ENCODE measurements at regions not wholly inside any gene's neighbourhood (a gene's known extent, or its start where the extent isn't known, plus 50 kb on each side); places are given as distances from the start of the nearest gene placed in this dataset.

DNA sequence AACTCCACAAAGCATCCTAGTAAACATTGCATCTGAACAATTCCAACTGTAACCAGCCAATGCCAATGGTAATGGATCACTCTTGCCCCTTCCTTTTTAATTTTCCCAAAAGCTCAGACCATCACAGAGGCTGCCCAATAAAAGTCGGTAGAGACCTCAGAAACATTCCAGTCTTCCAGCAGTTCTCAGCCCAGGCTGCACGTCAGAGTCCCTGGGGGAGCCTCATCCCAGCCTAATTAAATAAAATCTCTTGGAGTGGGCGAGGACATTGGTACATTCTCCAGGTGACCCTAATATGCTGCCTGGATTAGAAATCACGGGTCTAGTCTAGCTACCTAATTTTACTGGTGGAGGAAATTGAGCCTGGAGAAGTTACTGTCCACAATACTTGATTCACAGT is 117.1 kb upstream of the MYOCD start:
- no peaks in the 10 kb centered on the region for H3K4me1 ChIP-seq
- intact Hi-C loops (cut with DNase I), result no loop called here
- H3K27me3 ChIP-seq (ENCODE audit: low read depth), result no peaks in the 10 kb centered on the region
- no peaks in the 10 kb centered on the region for H3K36me3 ChIP-seq
- H3K27ac ChIP-seq, result no peak overlapping the region
- ATAC-seq, result no peak
- TF ChIP-seq, protein P1, sequence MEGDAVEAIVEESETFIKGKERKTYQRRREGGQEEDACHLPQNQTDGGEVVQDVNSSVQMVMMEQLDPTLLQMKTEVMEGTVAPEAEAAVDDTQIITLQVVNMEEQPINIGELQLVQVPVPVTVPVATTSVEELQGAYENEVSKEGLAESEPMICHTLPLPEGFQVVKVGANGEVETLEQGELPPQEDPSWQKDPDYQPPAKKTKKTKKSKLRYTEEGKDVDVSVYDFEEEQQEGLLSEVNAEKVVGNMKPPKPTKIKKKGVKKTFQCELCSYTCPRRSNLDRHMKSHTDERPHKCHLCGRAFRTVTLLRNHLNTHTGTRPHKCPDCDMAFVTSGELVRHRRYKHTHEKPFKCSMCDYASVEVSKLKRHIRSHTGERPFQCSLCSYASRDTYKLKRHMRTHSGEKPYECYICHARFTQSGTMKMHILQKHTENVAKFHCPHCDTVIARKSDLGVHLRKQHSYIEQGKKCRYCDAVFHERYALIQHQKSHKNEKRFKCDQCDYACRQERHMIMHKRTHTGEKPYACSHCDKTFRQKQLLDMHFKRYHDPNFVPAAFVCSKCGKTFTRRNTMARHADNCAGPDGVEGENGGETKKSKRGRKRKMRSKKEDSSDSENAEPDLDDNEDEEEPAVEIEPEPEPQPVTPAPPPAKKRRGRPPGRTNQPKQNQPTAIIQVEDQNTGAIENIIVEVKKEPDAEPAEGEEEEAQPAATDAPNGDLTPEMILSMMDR (IDR thresholded peaks at IDR 0.05), result no peak
- DNase-seq, result no peak
- H3K4me3 ChIP-seq, result no peak overlapping the region
- H3K9me3 ChIP-seq, result no peaks in the 10 kb centered on the region

DNA sequence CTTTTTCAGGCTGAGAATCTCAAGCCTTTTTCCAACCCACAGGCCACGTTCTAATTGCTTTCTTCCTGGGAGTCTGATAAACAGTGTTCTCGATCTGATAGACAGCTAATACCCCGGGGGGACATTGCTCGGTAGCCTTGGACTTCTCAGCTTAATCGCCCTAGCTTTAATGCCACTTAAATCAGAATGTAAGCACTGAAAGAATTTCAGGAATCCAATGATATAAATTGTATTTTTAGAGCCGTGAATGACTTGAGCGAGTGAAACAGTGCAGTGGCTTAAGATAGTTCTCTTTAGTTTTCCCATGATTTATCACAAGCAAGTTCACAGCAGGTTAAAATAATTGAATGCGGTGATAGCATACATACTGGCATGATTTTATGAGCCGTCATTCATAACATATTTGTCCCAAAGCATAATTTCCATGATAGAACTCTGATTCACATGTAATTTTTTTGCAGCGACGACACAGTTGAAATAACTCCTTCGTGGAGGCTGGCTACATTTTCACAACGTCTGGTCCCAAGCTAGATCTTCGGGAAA is 116.1 kb upstream of the MYOCD start:
- intact Hi-C loops (cut with DNase I), result no loop called here
- Histone ChIP-seq H3K9me3 (no peaks in the 10 kb centered on the region), H3K4me1 (no peaks in the 10 kb centered on the region), H3K27me3 (ENCODE audit: low read depth) (no peaks in the 10 kb centered on the region), H3K4me3 (no peak overlapping the region), H3K36me3 (no peaks in the 10 kb centered on the region), H3K27ac (no peak overlapping the region)
- TF ChIP-seq, protein P1 (IDR thresholded peaks at IDR 0.05), result no peak
- ATAC-seq (no peak), DNase-seq (no peak)

DNA sequence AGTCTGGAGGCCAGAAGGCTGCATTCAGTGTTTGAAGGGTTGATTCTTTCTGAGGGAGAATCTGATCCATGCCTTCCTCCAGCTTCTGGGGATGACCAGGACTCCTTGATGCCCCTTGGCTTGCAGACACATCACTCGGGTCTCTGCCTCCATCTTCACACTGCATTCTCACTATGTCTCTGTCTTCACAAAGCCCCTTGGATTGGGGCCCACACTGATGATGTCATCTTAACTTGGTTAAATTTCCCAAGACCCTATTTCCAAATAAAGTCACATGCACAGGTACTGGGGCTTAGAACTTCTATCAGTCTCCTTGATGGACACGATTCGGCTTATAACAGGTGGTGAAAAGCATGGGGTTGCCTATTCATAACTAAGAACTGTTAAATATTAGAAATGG is 112.1 kb upstream of the MYOCD start:
- ATAC-seq, result no peak
- Histone ChIP-seq H3K36me3 (no peaks in the 10 kb centered on the region), H3K27ac (no peak overlapping the region), H3K4me1 (no peaks in the 10 kb centered on the region), H3K27me3 (ENCODE audit: low read depth) (no peaks in the 10 kb centered on the region), H3K4me3 (no peak overlapping the region), H3K9me3 (no peaks in the 10 kb centered on the region)
- DNase-seq, result no peak
- intact Hi-C loops (cut with DNase I), result no loop called here
- TF ChIP-seq, protein P1 (IDR thresholded peaks at IDR 0.05), result no peak

DNA sequence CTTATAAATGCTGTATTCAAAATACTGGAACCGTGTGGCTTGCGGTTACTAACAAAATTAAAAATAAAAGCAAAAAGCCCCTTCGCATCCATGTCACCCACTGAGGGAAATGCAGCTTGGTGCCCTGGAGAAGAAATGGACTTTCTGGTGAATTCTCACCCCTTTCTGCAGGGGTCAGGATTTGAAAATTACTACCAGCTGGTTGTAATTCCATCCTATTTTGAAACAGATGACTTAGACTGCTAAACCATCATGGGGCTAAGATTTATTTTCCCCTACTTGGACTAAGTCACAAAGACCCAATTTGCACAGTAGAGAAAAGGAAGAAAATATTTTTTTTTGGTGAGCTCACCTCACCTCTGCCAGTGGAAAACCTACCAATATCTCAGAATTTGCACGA is 111.4 kb upstream of the MYOCD start:
- intact Hi-C loops (cut with DNase I), result no loop called here
- TF ChIP-seq, protein P1 (IDR thresholded peaks at IDR 0.05), result no peak
- Histone ChIP-seq H3K4me1 (no peaks in the 10 kb centered on the region), H3K27ac (no peak overlapping the region), H3K27me3 (ENCODE audit: low read depth) (no peaks in the 10 kb centered on the region), H3K9me3 (no peaks in the 10 kb centered on the region), H3K36me3 (no peaks in the 10 kb centered on the region), H3K4me3 (no peak overlapping the region)
- DNase-seq (no peak), ATAC-seq (no peak)

DNA sequence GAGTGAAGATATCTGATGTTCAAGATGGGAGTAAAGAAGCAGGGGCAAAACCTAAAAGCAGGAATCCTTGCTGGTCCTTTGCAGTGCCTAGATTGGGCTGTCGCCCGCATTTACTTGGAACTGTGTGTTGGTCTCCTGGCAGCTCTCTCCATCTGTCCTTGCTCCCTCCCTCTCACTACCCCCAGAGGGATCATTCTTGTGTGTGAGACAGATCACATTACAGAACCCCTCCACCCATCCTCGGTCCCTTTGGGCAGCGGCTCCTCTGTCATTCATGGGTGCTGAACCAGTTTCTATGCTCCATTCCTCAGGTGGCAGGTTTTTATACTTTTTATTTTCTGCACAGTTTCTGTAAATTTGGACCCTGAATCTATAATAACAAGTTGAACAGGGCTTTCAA is 99.4 kb upstream of the MYOCD start:
- H3K9me3 ChIP-seq, result no peaks in the 10 kb centered on the region
- ATAC-seq (no peak), DNase-seq (no peak)
- H3K36me3 ChIP-seq, result no peaks in the 10 kb centered on the region
- H3K27me3 ChIP-seq (ENCODE audit: low read depth), result peaks cover 8% of the 10 kb centered on the region
- TF ChIP-seq, protein P1 (IDR thresholded peaks at IDR 0.05), result no peak
- H3K4me3 ChIP-seq, result no peak overlapping the region
- no peak overlapping the region for H3K27ac ChIP-seq
- intact Hi-C loops (cut with DNase I), result no loop called here
- H3K4me1 ChIP-seq, result no peaks in the 10 kb centered on the region

All from lower lobe of right lung (tissue), 2 donors.